ENCODE measurements at regions not wholly inside any gene's neighbourhood (a gene's known extent, or its start where the extent isn't known, plus 50 kb on each side); places are given as distances from the start of the nearest gene placed in this dataset.

GRCh38 chr4:27702730-27703431 lies 842.2 kb downstream of the STIM2 start:
- no peak for DNase-seq (ENCODE audit: low read depth)
- H3K4me3 ChIP-seq (ENCODE audit: low read depth, low read length), result no peak overlapping the region
- no peak for TF ChIP-seq CTCF (IDR thresholded peaks at IDR 0.05; ENCODE audit: insufficient read depth, low read length)

GRCh38 chr4:27703771-27704170 lies 843.1 kb downstream of the STIM2 start:
- no peak for TF ChIP-seq CTCF (IDR thresholded peaks at IDR 0.05; ENCODE audit: insufficient read depth, low read length)
- no peak overlapping the region for H3K4me3 ChIP-seq (ENCODE audit: low read depth, low read length)
- no peak for DNase-seq (ENCODE audit: low read depth)

- TF ChIP-seq CTCF (IDR thresholded peaks at IDR 0.05; ENCODE audit: insufficient read depth, low read length), result no peak
Measured at GRCh38 chr4:27711041-27711440, 850.4 kb downstream of the STIM2 start.

GRCh38 chr4:27714073-27714472 lies 853.4 kb downstream of the STIM2 start:
- DNase-seq (ENCODE audit: low read depth), result no peak
- no peak for TF ChIP-seq CTCF (IDR thresholded peaks at IDR 0.05; ENCODE audit: insufficient read depth, low read length)

More at GRCh38 chr4:27711041-27711440, 850.4 kb downstream of the STIM2 start:
- DNase-seq (ENCODE audit: low read depth), result no peak
- no peak overlapping the region for H3K4me3 ChIP-seq (ENCODE audit: low read depth, low read length)

GRCh38 chr4:27716693-27717430 lies 856.2 kb downstream of the STIM2 start:
- TF ChIP-seq CTCF (IDR thresholded peaks at IDR 0.05; ENCODE audit: insufficient read depth, low read length), result no peak
- no peak for DNase-seq (ENCODE audit: low read depth)
- H3K4me3 ChIP-seq (ENCODE audit: low read depth, low read length), result no peak overlapping the region

More at GRCh38 chr4:27714073-27714472, 853.4 kb downstream of the STIM2 start:
- H3K4me3 ChIP-seq (ENCODE audit: low read depth, low read length), result no peak overlapping the region

GRCh38 chr4:27717431-27717755 lies 856.8 kb downstream of the STIM2 start:
- no peak overlapping the region for H3K4me3 ChIP-seq (ENCODE audit: low read depth, low read length)
- TF ChIP-seq CTCF (IDR thresholded peaks at IDR 0.05; ENCODE audit: insufficient read depth, low read length), result no peak

More at GRCh38 chr4:27717431-27717755, 856.8 kb downstream of the STIM2 start:
- DNase-seq (ENCODE audit: low read depth), result no peak

Data from fibroblast of the aortic adventitia (primary cell).